HG02798 (cell line): ENCODE measurements at regions not wholly inside any gene's neighbourhood (a gene's known extent, or its start where the extent isn't known, plus 50 kb on each side); places are given as distances from the start of the nearest gene placed in this dataset.

Experiments used
- ATAC-seq: cut with Tn5 transposase; IDR thresholded peaks from one replicate; pipeline ENCODE4 v1.9.1; 2021; ENCODE audit warnings: mild to moderate bottlenecking; ENCODE audit not compliant: unreplicated experiment, poor library complexity

DNA sequence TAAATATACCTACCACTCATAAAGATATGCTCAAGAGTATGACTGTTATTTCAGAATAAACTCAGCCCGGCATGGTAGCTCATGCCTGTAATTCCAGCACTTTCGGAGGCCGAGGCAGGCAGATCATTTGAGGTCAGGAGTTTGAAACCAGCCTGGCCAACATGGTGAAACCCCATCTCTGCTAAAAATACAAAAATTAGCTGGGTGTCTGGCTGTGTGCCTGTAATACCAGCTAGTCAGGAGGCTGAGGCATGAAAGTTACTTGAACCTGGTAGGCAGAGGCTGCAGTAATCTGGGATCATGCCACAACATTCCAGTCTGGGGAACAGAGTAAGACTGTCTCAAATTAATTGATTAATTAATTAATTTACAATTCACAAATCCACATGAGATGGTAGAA, 208.2 kb upstream of the PDGFD start:
- no peak for ATAC-seq

DNA sequence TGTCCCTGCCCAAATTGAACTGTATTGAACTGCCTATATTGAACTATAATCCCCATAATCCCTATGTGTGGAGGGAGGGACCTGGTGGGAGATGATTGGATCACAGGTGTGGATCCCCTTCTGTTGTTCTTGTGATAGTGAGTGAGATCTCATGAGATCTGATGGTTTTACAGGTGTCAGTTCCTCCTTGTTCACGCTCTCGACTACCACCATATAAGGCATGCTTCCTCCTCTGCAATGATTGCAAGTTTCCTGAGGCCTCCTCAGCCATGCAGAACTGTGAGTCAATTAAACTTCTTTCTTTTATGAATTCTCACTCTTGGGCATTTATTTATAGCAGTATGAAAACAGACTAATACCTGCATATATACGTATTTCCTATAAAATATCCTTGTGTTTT, 206.5 kb upstream of the PDGFD start:
- no peak for ATAC-seq

DNA sequence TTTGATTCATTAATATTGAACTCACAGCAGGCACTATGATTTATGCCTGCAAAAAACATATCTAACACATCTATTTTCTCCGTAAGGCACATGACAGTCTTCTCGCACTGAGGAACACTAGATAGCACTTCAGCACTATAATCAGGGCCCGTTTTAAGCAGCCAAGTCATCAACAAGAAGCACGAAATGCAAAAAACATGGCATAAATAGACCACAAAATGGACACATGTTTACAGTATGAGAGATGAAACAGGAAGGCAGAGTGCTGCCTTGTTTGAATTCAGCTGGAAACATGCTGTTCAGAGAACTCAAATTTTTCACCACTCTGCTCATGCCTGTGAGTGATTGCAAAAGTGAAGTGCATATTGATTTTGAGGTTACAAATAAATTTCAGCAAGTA, 205.8 kb upstream of the PDGFD start:
- ATAC-seq: no peak

DNA sequence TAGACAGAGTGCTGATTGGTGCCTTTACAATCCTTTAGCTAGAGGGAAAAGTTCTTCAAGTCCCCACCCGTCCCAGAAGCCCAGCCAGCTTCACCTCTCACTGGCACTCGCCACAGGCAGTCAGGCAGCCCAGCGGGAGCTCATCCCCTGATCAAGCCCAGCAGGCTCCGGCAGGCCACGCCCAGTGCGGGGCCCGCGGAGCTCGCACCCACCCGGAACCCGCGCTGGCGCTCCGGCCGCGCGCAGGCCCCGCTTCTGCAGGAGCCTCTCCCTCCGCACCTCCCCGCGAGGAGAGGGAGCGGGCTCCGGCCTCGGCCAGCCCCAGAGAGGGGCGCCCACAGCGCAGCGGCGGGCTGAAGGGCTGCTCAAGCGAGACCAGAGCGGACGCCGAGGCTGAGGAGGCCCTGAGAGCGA, 202.4 kb upstream of the PDGFD start:
- no peak for ATAC-seq

DNA sequence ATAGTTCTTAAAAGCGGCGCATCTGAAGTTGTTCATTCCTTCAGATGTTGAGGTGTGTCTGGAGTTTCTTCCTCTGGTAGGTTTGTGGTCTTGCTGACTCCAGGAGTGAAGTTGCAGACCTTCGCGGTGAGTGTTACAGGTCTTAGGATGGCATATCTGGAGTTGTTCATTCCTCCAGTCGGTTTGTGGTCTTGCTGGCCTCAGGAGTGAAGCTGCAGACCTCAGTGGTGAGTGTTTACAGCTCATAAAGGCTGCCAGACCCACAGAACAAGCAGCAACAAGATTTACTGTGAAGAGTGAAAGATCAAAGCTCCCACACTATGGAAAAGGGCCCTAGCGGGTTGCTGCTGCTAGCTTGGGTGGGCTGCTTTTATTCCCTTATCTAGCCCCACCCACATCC, 201.7 kb upstream of the PDGFD start:
- no peak for ATAC-seq

DNA sequence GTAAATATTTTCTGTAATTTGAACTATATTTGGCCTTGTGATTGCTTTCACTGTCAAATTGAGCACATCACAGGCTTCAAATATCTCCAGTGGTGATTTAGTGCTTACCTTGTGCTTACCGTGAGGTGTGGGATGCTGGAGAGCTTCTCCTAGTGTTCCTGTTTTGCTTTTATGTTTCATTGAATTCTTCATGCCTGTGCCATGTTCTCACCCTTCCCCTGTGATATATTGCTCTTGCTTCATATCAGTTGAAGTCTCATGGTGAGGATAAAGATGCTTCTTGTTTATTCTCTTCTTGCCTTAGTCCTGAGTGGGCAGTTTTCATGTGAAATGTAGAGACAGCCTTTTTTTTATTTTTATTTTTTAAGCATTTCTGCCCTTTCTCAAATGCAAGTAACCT, 198.0 kb upstream of the PDGFD start:
- ATAC-seq: no peak

DNA sequence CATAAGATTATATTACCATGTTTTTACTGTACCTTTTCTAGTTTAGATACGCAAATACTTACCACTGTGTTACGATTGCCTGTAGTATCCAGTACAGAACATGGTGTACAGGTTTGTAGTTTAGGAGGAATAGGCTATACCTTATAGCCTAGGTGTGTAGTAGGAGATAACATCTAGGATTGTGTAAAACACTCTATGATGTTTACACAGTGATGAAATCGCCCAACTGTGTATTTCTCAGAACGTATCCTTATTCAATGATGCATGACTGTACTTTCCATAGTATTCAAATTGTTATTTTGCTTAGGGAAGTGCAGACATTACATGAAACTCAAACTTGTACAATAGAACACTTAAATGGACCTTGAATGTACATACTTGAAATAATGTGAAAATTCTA, 188.1 kb upstream of the PDGFD start:
- ATAC-seq: no peak

DNA sequence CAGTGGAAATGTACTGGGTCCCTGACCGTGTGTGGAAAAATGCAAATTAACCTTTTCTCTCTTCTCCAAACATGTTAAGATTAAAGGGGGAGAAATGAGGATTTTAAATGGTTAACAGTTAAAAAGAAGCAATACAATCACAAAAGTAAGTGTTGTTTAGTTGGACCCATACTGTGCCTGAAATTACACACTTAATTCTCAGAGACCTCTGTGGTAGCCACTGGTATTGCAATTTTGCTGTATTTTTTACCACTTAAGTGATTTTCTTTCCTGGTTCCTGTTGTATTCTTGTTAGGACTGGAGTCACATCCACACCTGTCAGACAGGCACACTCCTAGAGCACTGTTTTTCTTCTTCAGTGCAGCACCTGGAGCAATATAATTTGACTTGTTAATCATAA, 179.6 kb upstream of the PDGFD start:
- ATAC-seq: peak; percentile 73

DNA sequence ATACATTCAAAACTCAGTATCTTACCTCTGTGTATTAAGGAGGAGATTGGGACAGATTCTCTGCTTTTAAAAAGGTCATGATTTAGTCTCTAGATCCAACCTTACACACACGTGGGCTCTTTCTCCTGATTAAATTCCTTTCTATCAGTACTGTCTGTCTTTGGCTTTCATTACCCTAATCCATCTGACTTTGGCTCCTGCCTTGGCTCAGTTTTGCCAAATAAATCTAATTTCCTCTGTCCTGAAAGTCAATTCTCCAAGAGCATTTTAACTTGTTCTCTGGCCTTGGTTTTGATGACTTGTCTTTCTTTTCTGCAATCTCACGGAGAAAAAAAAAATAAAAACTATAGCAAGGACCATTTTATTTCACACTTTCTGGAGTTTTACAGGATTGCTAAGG, 176.6 kb upstream of the PDGFD start:
- no peak for ATAC-seq

DNA sequence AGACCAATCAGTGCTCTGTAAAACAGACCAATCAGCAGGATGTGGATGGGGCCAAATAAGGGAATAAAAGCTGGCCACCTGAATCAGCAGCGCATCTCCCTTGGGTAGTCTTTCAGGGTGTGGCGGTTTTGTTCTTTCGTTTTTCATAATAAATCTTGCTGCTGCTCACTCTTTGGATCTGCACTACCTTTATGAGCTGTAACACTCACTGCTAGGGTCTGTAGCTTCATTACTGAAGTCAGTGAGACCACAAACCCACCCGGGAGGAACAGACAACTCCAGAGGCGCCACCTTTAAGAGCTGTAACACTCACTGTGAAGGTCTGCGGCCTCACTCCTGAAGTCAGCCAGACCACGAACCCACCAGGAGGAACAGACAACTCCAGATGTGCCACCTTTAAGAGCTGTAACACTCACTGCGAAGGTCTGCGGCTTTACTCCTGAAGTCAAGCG, 175.5 kb upstream of the PDGFD start:
- ATAC-seq: no peak

DNA sequence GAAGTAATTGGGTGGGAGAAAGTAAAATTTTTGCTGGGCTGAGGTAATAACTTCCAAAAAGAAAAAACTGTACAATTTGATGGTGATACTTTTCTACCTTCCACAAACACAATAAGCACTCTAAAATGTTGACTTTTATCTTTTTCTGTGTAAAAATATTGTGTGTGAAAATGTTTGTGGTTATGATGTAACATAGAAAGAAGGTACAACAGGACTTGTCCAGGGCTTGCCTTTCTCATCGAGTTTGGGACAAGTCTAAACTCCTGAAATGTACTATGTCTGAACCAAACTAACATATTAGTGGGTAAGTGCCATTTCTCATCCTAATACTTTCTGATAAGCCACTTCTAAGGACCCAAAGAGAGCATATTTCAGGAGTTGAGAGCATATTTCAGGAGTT, 174.2 kb upstream of the PDGFD start:
- no peak for ATAC-seq

DNA sequence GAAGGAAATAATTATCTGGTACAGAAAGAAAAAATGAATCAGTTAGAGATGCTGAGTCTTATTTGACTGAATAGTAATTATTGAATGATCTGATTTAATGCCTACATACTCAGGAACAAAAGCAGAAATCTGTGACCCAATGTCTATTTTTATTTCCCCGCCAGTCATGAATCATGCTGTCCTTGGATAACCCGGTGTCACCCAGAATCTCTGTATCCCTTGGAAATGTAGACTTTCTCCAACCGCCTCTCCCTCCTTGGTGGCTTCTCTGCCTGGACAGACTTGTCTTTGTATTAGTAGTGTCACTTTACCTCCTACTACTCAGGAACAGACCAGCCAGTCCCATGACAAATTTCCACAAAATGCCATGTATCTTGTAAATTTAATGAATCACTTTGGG, 173.3 kb upstream of the PDGFD start:
- ATAC-seq: no peak

DNA sequence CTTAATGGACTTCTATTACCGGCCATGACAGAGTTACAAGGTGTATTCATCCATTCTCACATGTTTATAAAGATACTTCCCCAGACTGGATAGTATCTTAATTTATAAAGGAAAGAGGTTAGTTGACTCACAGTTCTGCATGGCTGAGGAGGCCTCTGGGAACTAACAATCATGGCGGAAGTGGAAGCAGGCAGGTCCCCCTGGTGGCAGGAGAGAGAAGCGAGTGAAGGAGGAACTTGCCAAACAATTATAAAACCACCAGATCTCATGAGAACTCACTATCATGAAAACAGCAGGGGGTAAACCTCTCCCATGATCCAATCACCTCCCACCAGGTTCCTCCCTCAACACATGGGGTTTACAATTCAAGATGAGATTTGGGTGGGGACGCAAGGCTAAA, 170.0 kb upstream of the PDGFD start:
- ATAC-seq: peak; percentile 81

DNA sequence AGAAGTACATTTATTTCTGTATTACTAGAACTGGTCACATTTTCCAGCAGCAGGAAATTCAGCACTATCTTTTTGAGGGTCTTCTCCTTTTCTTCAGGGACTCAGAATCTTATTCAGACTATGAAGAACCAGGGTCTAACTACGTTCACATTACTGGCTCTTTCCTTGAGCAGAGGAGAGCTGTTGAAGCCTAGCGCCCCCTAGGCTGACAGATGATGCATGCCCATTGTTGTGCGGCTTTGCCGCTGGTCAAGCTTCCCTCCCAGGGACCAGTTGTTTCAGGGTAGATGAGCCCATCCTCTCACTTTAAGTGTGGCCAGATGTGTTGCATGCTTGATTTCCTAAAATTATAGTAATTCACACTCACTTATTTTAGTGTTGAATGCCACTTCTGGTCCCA, 168.2 kb upstream of the PDGFD start:
- ATAC-seq: peak; percentile 63

DNA sequence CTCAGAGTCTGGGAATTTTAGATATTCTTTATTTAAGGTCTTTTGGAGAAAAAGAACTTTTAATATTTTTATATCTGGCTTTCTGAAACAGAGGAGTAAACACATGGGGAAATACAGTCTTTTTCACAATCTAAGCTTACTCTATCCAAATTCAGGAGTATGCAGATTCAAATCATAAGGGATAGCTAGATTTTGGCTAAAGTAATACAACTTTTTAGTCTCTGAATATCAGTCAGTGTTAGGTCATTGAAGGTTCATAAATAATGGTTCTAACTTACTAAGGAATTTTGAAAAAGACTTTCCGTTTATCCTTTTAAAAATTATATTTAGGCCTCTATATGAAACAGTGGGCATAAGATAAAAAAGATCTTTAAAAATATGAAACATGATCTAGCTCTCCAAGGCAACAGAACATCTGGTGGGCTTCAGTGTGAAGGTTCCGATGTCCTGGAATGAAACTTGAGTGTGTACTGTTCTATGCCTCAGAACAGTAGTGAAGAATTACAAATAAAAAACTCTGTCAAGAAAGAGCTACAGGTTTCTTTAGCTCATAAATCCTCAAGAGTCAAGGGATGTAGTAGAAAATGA, 165.2 kb upstream of the PDGFD start:
- ATAC-seq: no peak

DNA sequence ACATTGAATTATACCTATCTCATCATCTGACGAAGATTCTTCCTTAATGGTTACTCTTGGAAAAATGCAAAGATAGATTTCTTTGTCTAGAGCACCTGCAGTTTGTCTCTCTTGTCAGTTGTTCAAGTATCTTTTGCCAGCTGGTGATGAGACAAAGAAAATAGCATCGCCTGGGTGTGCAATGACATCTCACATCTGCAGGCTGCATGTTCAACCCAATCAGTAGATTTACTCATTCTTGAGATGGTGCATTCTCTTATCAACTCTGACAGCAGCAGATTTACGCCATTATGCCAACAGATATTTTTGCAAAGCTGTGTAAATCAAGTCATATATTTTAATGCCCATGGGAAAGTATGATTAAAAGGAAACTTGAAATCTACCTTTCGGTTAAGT, 164.6 kb upstream of the PDGFD start:
- ATAC-seq: no peak

DNA sequence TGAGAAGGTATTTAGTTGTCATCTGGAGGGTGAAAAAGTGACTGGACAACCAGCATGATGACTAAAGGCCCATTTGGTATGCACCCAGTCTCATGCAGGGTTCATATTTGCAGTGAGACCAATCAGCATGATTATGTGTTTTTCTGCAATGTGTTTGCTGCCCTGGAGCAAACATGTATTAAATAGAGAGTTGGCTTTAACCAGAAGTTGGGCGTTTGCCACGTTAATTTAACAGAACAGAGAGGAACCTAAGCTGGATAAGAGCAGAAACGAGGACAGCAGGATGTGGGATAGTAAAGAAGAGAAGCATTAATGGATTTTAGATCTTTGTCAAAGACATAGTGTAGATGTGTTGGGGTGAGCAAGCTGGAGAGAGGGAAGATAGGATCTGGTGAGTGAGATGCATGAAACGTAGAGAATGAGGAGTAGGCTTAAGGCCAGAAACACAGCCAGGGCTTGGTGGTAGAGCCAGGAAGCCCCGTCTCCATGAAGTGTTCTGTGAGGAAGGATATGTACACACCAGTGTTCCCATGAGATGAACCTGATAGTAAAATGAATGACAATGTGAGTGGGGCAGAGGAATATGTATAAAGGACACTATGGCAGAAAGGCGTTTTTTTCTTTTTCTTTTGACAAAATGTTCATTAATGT, 164.0 kb upstream of the PDGFD start:
- no peak for ATAC-seq

DNA sequence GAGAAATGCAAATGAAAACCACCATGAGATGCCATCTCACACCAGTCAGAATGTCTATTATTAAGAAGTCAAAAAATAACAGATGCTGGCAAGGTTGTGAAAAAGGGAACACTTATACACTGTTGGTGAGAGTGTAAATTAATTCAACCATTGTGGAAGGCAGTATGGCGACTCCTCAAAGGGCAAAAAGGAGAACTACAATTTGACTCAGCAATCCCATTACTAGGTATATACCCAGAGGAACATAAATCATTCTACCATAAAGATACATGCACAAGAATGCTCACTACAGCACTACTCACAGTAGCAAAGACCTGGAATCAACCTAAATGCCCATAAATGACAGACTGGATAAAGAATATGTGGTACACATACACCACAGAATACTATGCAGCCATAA, 161.1 kb upstream of the PDGFD start:
- no peak for ATAC-seq

DNA sequence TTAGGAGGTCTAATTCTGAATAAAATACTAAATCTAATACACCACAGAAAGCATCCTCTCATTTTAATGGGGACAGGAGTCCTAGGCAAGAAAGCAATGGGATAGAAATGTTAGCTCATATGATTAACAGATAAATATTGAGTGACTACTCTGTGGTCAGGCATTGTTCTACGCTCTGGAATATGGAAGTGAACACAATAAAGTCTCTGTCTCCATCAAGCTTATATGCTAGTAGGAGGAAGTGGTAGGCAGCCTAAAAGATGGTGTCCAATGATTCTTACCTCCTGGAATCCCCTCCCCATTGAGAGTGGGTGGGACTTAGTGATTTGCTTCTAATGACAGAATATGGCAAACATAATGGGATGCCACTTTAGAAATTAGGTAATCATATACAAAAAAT, 160.3 kb upstream of the PDGFD start:
- ATAC-seq: no peak

DNA sequence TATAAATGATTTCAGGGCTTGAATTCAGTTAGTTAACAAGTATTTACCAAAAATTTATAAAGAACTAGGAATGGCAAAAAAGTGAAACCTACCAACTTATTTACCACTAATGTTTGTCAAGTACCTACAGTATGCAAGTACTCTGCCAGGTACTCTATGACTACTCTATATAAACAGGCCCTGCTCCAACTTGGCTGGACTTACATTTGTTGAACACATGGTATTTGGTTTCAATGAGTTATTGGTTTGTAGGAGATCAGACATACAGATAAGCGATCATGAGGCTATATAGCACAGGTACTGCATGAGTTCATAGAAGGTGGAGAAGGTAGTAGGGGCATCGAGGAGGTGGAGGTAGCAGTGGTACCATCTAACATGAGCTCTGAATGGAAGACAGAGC, 159.9 kb upstream of the PDGFD start:
- no peak for ATAC-seq

DNA sequence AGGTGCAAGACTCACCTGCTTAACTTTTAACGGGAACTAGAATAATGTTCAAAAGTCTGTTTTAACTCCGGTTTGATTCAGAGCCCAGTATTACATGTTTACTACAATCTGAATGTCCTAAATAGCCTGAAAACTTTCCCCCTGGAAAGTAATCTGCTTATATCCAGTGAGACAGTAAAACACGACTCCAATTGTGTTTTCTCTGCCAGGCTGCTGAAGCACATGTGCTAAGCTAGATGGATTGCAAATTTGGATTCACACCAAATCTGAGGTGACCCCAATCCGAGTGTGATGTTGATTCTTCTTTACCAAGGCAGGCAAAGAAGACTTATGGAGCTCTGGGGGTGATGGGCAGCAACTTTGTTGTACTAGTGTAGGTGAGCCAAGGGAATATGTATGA, 158.7 kb upstream of the PDGFD start:
- ATAC-seq: no peak

DNA sequence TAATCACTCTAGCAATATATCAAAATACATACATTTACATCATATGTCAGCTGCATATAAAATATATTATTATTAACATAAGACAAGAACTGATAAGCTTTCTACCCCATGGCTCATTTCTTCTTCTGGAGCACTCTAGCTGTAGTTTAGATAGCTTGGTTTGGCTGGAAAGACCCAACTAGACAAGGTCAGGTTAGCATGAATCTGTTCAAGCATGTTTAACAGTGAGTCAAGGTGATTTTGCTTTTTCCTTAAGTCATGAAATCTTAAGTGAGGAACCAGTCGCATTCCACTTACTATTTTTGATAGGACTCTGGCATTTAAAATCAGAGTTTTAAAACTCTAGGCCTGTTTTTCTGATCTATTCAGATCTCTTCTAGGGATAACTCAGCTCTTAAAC, 157.0 kb upstream of the PDGFD start:
- no peak for ATAC-seq

DNA sequence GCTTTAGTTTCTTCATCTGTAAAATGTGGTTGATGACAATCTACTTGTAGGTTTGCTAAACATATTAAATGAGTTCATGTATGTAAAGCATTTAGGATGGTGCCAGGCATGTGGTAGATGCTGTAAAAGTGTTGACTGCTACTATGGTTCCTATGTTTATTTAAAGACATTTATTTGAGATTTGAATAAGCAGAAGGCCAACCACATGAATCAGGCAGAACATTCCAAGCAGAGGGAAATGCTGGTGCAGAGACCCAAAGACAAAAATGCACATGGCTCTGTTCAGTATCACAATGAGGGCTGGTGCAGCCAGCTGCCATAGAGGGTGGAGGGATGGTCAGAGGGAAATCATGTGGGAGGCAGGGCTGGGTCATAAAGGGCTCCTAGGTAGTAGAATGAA, 156.2 kb upstream of the PDGFD start:
- ATAC-seq: no peak
